ENCODE measurements at regions not wholly inside any gene's neighbourhood (a gene's known extent, or its start where the extent isn't known, plus 50 kb on each side); places are given as distances from the start of the nearest gene placed in this dataset.

DNA sequence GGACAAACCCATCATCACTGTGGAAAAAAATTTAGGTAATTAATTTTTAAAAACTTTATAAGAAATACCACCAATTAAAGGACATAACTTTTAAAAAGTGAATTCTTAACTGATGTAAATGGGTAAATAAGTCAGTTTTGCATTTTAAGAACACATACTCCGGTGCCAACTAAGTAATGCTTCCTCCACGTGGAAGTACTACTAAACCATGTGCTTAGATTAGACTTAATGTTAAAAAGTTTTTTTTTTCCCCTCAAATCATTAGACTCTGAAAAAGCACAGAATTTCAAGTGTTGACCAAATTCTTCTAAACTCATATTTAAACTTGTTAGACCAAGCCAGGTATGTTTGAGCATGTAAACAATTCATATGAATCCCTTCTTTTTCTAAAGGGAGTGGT lies 242.0 kb downstream of the NFKBIZ start:
- Histone ChIP-seq H3K4me2 (no peak overlapping the region), H3K27ac (no peak overlapping the region), H3K27me3 (no peaks in the 10 kb centered on the region), H3K4me3 (no peak overlapping the region), H4K20me1 (no peaks in the 10 kb centered on the region), H3K36me3 (no peaks in the 10 kb centered on the region), H3K4me1 (peaks cover 0 to 14% (median 0%) of the 10 kb centered on the region in 10 experiments; a peak in 7 of 20 replicates), H3K9ac (no peak overlapping the region), H3K9me3 (replicated peaks in 1 of 11) (no peaks in the 10 kb centered on the region)
- TF ChIP-seq Cebpa-rat (IDR thresholded peaks at IDR 0.05): no peak

GRCh38 chr3:102092617-102093466 lies 243.5 kb downstream of the NFKBIZ start:
- Histone ChIP-seq H3K9ac (no peak overlapping the region), H3K36me3 (no peaks in the 10 kb centered on the region), H3K4me2 (peak overlapping the region in 4 of 11 experiments; percentile 8 to 48 (median 38); a peak in 6 of 22 replicates), H3K4me1 (peaks cover 0 to 14% (median 0%) of the 10 kb centered on the region in 10 experiments; a peak in 7 of 20 replicates), H3K27ac (no peak overlapping the region), H3K4me3 (no peak overlapping the region), H3K9me3 (replicated peaks in 1 of 11) (no peaks in the 10 kb centered on the region), H3K27me3 (no peaks in the 10 kb centered on the region), H4K20me1 (no peaks in the 10 kb centered on the region)
- TF ChIP-seq Cebpa-rat (IDR thresholded peaks at IDR 0.05): no peak

- no peaks in the 10 kb centered on the region for H3K27me3 ChIP-seq
- no peaks in the 10 kb centered on the region for H4K20me1 ChIP-seq
- no peaks in the 10 kb centered on the region for H3K36me3 ChIP-seq
- peaks cover 0 to 14% (median 0%) of the 10 kb centered on the region in 10 experiments; a peak in 7 of 20 replicates for H3K4me1 ChIP-seq
- no peak overlapping the region for H3K4me3 ChIP-seq
- no peaks in the 10 kb centered on the region for H3K9me3 ChIP-seq (replicated peaks in 1 of 11)
- TF ChIP-seq Cebpa-rat (IDR thresholded peaks at IDR 0.05): no peak
- no peak overlapping the region for H3K27ac ChIP-seq
- H3K9ac ChIP-seq: no peak overlapping the region
- H3K4me2 ChIP-seq: no peak overlapping the region
Measured at GRCh38 chr3:102094506-102094905, 245.2 kb downstream of the NFKBIZ start.

DNA sequence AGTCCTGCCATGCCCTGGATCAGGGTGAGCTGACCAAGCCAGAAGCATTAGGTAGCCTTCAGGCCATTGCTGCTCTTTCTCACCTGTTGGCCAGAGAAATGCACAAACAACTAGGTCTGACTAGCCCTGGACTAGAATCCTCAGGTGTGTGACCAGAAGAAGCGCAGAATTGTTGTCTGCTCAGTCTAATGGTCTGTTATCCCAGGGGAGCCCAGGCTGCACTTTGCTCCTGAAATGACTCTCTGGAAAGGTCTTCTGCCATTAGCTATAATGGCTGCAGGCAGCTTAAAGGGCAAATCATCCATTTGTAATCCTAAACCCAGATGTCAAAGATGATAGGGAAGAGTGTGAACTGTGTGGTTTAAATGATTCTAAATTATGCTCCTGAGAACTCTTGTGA lies 246.1 kb downstream of the NFKBIZ start:
- no peak for TF ChIP-seq Cebpa-rat (IDR thresholded peaks at IDR 0.05)
- H3K9me3 ChIP-seq (replicated peaks in 1 of 11): no peaks in the 10 kb centered on the region
- H3K27me3 ChIP-seq: no peaks in the 10 kb centered on the region
- no peaks in the 10 kb centered on the region for H4K20me1 ChIP-seq
- H3K9ac ChIP-seq: no peak overlapping the region
- no peaks in the 10 kb centered on the region for H3K36me3 ChIP-seq
- H3K4me1 ChIP-seq: peaks cover 0 to 14% (median 0%) of the 10 kb centered on the region in 10 experiments; a peak in 7 of 20 replicates
- no peak overlapping the region for H3K4me3 ChIP-seq
- no peak overlapping the region for H3K27ac ChIP-seq
- H3K4me2 ChIP-seq: no peak overlapping the region

DNA sequence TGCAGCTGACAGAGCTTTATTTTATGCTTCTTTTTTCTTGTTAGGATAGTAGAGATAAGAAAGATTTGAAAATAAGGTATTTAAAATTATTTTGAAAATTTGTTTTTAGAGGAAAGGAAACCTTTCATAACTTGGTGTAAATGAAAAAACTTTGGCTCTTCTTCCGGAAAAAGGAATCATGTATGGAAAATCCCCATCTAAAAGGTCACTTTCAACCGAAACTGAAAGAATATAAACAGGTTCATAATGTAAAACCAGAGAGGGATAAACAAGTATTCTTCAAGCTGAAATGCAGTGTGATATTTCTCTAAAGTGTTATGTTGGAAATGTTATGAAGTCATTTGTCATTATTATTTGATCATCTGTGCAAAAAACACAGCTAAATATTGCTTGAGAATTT lies 246.8 kb downstream of the NFKBIZ start:
- H3K27me3 ChIP-seq: no peaks in the 10 kb centered on the region
- peaks cover 0 to 14% (median 0%) of the 10 kb centered on the region in 10 experiments; a peak in 7 of 20 replicates for H3K4me1 ChIP-seq
- no peaks in the 10 kb centered on the region for H3K9me3 ChIP-seq (replicated peaks in 1 of 11)
- H3K36me3 ChIP-seq: no peaks in the 10 kb centered on the region
- no peak overlapping the region for H3K4me2 ChIP-seq
- H3K9ac ChIP-seq: no peak overlapping the region
- no peaks in the 10 kb centered on the region for H4K20me1 ChIP-seq
- no peak for TF ChIP-seq Cebpa-rat (IDR thresholded peaks at IDR 0.05)
- no peak overlapping the region for H3K27ac ChIP-seq
- no peak overlapping the region for H3K4me3 ChIP-seq

GRCh38 chr3:102098130-102098885 lies 249.0 kb downstream of the NFKBIZ start:
- TF ChIP-seq Cebpa-rat (IDR thresholded peaks at IDR 0.05): no peak
- Histone ChIP-seq H3K9ac (no peak overlapping the region), H3K4me2 (no peak overlapping the region), H3K27ac (no peak overlapping the region), H4K20me1 (no peaks in the 10 kb centered on the region), H3K36me3 (no peaks in the 10 kb centered on the region), H3K9me3 (replicated peaks in 1 of 11) (no peaks in the 10 kb centered on the region; a peak in 1 of 22 replicates), H3K4me1 (peaks cover 0 to 5% (median 0%) of the 10 kb centered on the region in 10 experiments; a peak in 7 of 20 replicates), H3K4me3 (no peak overlapping the region), H3K27me3 (no peaks in the 10 kb centered on the region)

DNA sequence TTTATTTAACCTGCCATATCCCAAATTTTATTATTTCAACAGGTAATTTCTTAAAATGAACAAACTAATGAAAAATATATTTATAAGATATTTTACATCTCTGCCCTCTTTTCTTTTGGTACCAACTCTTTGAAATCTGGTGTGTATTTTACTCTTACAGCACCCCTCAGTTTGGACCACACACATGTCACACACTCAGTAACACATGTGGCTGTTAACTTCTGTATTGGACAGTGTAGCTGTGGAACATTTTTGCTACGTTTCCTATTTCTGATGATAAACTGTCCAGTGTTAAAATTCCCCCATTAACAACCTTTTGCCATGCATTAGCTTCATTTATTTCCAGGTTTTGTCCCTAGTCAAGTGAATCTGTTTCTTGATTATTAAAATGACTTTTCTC lies 250.6 kb downstream of the NFKBIZ start:
- Histone ChIP-seq H3K9ac (no peak overlapping the region), H3K9me3 (replicated peaks in 1 of 11) (no peaks in the 10 kb centered on the region; a peak in 1 of 22 replicates), H3K27ac (no peak overlapping the region), H3K4me1 (peaks cover 0 to 15% (median 0%) of the 10 kb centered on the region in 10 experiments; a peak in 5 of 20 replicates), H3K27me3 (no peaks in the 10 kb centered on the region), H3K4me2 (no peak overlapping the region), H4K20me1 (no peaks in the 10 kb centered on the region), H3K36me3 (no peaks in the 10 kb centered on the region), H3K4me3 (no peak overlapping the region)
- TF ChIP-seq Cebpa-rat (IDR thresholded peaks at IDR 0.05): no peak

DNA sequence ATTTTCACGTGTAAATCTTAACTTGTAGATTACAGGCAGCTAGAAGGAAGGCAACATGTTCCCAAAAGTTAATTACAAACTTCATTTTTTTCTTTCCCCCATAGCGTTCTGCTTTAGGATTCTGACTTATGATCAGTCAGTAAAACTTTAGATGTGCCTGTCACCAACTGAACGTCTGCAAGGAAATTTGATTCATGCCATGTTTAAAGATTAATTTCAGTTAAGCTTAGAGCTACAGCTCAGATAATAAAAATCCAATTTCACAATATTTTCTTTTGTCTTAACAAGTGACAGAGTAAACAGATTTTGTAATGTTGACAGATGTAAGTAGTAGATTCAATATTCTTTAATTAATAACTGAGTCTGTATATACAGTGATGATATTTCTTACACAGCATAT lies 253.1 kb downstream of the NFKBIZ start:
- no peak overlapping the region for H3K4me3 ChIP-seq
- no peaks in the 10 kb centered on the region for H3K36me3 ChIP-seq
- no peak for TF ChIP-seq Cebpa-rat (IDR thresholded peaks at IDR 0.05)
- no peaks in the 10 kb centered on the region for H3K27me3 ChIP-seq
- no peaks in the 10 kb centered on the region for H4K20me1 ChIP-seq
- H3K4me1 ChIP-seq: peaks cover 0 to 24% (median 0%) of the 10 kb centered on the region in 10 experiments; a peak in 6 of 20 replicates
- peaks cover 6 to 12% (median 8%) of the 10 kb centered on the region in 11 experiments; a peak in 21 of 22 replicates for H3K9me3 ChIP-seq (replicated peaks in 1 of 11)
- H3K27ac ChIP-seq: no peak overlapping the region
- no peak overlapping the region for H3K9ac ChIP-seq
- no peak overlapping the region for H3K4me2 ChIP-seq

GRCh38 chr3:102104033-102104432 lies 254.7 kb downstream of the NFKBIZ start:
- peaks cover 16 to 25% (median 22%) of the 10 kb centered on the region in 11 experiments for H3K9me3 ChIP-seq (replicated peaks in 1 of 11)
- TF ChIP-seq Cebpa-rat (IDR thresholded peaks at IDR 0.05): no peak
- H3K4me1 ChIP-seq: peaks cover 0 to 24% (median 0%) of the 10 kb centered on the region in 10 experiments; a peak in 6 of 20 replicates

More at GRCh38 chr3:102104033-102104432, 254.7 kb downstream of the NFKBIZ start:
- H3K36me3 ChIP-seq: no peaks in the 10 kb centered on the region
- H3K4me3 ChIP-seq: no peak overlapping the region
- H3K27me3 ChIP-seq: no peaks in the 10 kb centered on the region
- peak overlapping the region in 2 of 11 experiments; percentile 46 to 54; a peak in 3 of 22 replicates for H3K4me2 ChIP-seq
- no peaks in the 10 kb centered on the region for H4K20me1 ChIP-seq
- no peak overlapping the region for H3K27ac ChIP-seq
- H3K9ac ChIP-seq: no peak overlapping the region

All from BLaER1 treated with 17β-estradiol and CSF1 and Interleukin-3, amounts not matched to agents 10 nM and 100 nM (cell line).